Epithelial cell of esophagus (primary cell): ENCODE measurements at regions not wholly inside any gene's neighbourhood (a gene's known extent, or its start where the extent isn't known, plus 50 kb on each side); places are given as distances from the start of the nearest gene placed in this dataset.

ENCODE experiments used
- DNase-seq: peaks from one replicate; pipeline ENCODE4 v3.0.0; 2010; ENCODE audit warnings: low read depth
- H3K4me3 ChIP-seq: 2 replicates; pipeline ENCODE4 v1.5.1; 2011; ENCODE audit warnings: mild to moderate bottlenecking, low read length, control low read depth
- CTCF ChIP-seq: IDR thresholded peaks from 2 replicates; pipeline ENCODE4 v1.5.1; 2011; ENCODE audit warnings: low read depth, mild to moderate bottlenecking, low read length, control low read depth, inconsistent platforms; ENCODE audit not compliant: insufficient read depth; ENCODE audit errors: missing control alignments

GRCh38 chr14:71373773-71374172, 466.5 kb downstream of the PCNX1 start:
- H3K4me3 ChIP-seq, result no peak overlapping the region
- DNase-seq, result no peak
- TF ChIP-seq CTCF, result no peak

GRCh38 chr14:71374989-71375388, 467.7 kb downstream of the PCNX1 start:
- no peak for DNase-seq
- no peak overlapping the region for H3K4me3 ChIP-seq
- no peak for TF ChIP-seq CTCF

- DNase-seq, result no peak
- no peak overlapping the region for H3K4me3 ChIP-seq
- TF ChIP-seq CTCF, result no peak
Measured at GRCh38 chr14:71377099-71377498, 469.8 kb downstream of the PCNX1 start.

GRCh38 chr14:71380271-71380670, 473.0 kb downstream of the PCNX1 start:
- peak; percentile 36 for DNase-seq
- no peak overlapping the region for H3K4me3 ChIP-seq
- no peak for TF ChIP-seq CTCF

GRCh38 chr14:71381814-71382213, 474.6 kb downstream of the PCNX1 start:
- no peak for DNase-seq

GRCh38 chr14:71382315-71382714, 475.1 kb downstream of the PCNX1 start:
- no peak for DNase-seq
- H3K4me3 ChIP-seq, result no peak overlapping the region
- TF ChIP-seq CTCF, result no peak

More at GRCh38 chr14:71381814-71382213, 474.6 kb downstream of the PCNX1 start:
- TF ChIP-seq CTCF, result no peak
- no peak overlapping the region for H3K4me3 ChIP-seq

GRCh38 chr14:71383510-71383909, 476.3 kb downstream of the PCNX1 start:
- DNase-seq, result no peak
- H3K4me3 ChIP-seq, result no peak overlapping the region
- TF ChIP-seq CTCF, result no peak
